SU-DHL-6 (cell line): ENCODE measurements at regions not wholly inside any gene's neighbourhood (a gene's known extent, or its start where the extent isn't known, plus 50 kb on each side); places are given as distances from the start of the nearest gene placed in this dataset.

Experiments used
- EZH2phosphoT487 ChIP-seq: fragments of 200-600 bp; sonication (generic), shearing (Covaris generic); conservative IDR thresholded peaks from 2 replicates; pipeline ENCODE4 v1.6.1; 2018; ENCODE audit warnings: mild to moderate bottlenecking, antibody characterized with exemption, low read length, moderate library complexity, mixed read lengths
- TF ChIP-seq, protein P1 (sequence below): fragments of 200-600 bp; sonication (generic); IDR thresholded peaks from one replicate; pipeline ENCODE4 v1.5.1; 2017; ENCODE audit warnings: antibody characterized with exemption, mild to moderate bottlenecking, low read length, moderate library complexity; ENCODE audit not compliant: insufficient read depth, poor library complexity, severe bottlenecking

DNA sequence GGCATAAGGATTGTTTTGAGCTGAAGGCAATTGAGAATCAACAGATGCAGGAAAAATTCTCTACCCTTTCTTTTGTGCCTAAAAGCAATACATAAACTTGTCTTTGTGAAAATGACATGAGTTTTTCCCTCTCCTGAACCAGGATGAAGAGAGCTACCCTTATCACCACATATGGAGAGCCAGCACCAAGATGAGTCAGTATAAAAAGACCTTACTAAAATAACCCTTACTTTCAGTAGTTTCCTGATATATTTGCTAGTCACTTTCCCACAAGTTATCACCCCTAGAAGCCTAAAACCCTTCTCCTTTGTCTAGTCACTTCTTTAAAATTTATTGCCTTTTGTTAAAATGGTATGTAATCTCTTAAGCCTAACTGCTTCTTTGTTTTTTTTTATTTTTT is 61.9 kb upstream of the ANKRD10 start:
- TF ChIP-seq, protein P1, sequence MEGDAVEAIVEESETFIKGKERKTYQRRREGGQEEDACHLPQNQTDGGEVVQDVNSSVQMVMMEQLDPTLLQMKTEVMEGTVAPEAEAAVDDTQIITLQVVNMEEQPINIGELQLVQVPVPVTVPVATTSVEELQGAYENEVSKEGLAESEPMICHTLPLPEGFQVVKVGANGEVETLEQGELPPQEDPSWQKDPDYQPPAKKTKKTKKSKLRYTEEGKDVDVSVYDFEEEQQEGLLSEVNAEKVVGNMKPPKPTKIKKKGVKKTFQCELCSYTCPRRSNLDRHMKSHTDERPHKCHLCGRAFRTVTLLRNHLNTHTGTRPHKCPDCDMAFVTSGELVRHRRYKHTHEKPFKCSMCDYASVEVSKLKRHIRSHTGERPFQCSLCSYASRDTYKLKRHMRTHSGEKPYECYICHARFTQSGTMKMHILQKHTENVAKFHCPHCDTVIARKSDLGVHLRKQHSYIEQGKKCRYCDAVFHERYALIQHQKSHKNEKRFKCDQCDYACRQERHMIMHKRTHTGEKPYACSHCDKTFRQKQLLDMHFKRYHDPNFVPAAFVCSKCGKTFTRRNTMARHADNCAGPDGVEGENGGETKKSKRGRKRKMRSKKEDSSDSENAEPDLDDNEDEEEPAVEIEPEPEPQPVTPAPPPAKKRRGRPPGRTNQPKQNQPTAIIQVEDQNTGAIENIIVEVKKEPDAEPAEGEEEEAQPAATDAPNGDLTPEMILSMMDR, result no peak
- no peak for TF ChIP-seq EZH2phosphoT487
